CD4-positive, alpha-beta T cell treated with Interleukin-15 for 1 hour (primary cell): ENCODE measurements at regions not wholly inside any gene's neighbourhood (a gene's known extent, or its start where the extent isn't known, plus 50 kb on each side); places are given as distances from the start of the nearest gene placed in this dataset.

Experiments
- DNase-seq: peaks from one replicate; pipeline ENCODE4 v3.0.0-alpha.2; 2020

GRCh38 chr13:77377016-77377415 is 50.1 kb upstream of the MYCBP2 start:
- no peak for DNase-seq
